ENCODE measurements at regions not wholly inside any gene's neighbourhood (a gene's known extent, or its start where the extent isn't known, plus 50 kb on each side); places are given as distances from the start of the nearest gene placed in this dataset.

GRCh38 chr3:82054849-82055248, 293.4 kb upstream of the GBE1 start:
- no peak for DNase-seq (ENCODE audit: low spot score)
- no peak for ATAC-seq (ENCODE audit: low FRiP score)
- no peak for TF ChIP-seq CTCF (IDR thresholded peaks at IDR 0.05)

GRCh38 chr3:82053236-82053635, 291.8 kb upstream of the GBE1 start:
- no peak for TF ChIP-seq CTCF (IDR thresholded peaks at IDR 0.05)
- DNase-seq (ENCODE audit: low spot score) (no peak), ATAC-seq (ENCODE audit: low FRiP score) (no peak)

GRCh38 chr3:82050382-82050781, 288.9 kb upstream of the GBE1 start:
- no peak for ATAC-seq (ENCODE audit: low FRiP score)
- no peak for TF ChIP-seq CTCF (IDR thresholded peaks at IDR 0.05)
- DNase-seq (ENCODE audit: low spot score) = no peak

- ATAC-seq (ENCODE audit: low FRiP score) = no peak
- no peak for DNase-seq (ENCODE audit: low spot score)
- no peak for TF ChIP-seq CTCF (IDR thresholded peaks at IDR 0.05)
Observed at GRCh38 chr3:82048711-82049110, 287.3 kb upstream of the GBE1 start.

GRCh38 chr3:82044930-82045705, 283.7 kb upstream of the GBE1 start:
- no peak for TF ChIP-seq CTCF (IDR thresholded peaks at IDR 0.05)
- ATAC-seq (ENCODE audit: low FRiP score) = no peak
- DNase-seq (ENCODE audit: low spot score) = no peak

GRCh38 chr3:82038556-82038955, 277.1 kb upstream of the GBE1 start:
- no peak for DNase-seq (ENCODE audit: low spot score)
- TF ChIP-seq CTCF (IDR thresholded peaks at IDR 0.05) = no peak
- no peak for ATAC-seq (ENCODE audit: low FRiP score)

- ATAC-seq (ENCODE audit: low FRiP score) = no peak
- TF ChIP-seq CTCF (IDR thresholded peaks at IDR 0.05) = no peak
- DNase-seq (ENCODE audit: low spot score) = no peak
Observed at GRCh38 chr3:82033186-82033585, 271.7 kb upstream of the GBE1 start.
